HEK293T (cell line): ENCODE measurements at regions not wholly inside any gene's neighbourhood (a gene's known extent, or its start where the extent isn't known, plus 50 kb on each side); places are given as distances from the start of the nearest gene placed in this dataset.

Source experiments
- CTCF ChIA-PET: fragments of 350-600 bp; formaldehyde crosslinking; extraction: SDS; loops from one replicate; lab custom pipeline; 2021; ENCODE audit warnings: antibody characterized with exemption, inconsistent platforms; lab: Yijun Ruan, JAX
- POLR2A ChIA-PET: fragments of 350-600 bp; formaldehyde crosslinking; extraction: SDS; loops from one replicate; lab custom pipeline; 2020; ENCODE audit warnings: antibody characterized with exemption, inconsistent platforms; lab: Yijun Ruan, JAX
- DNase-seq: peaks from one replicate; pipeline ENCODE4 v3.0.0; 2012; ENCODE audit warnings: mixed read lengths; ENCODE audit errors: extremely low spot score
- ARNT ChIP-seq: fragments of 450-650 bp; IDR thresholded peaks from 2 replicates; pipeline ENCODE4 v1.6.1; 2017; ENCODE audit warnings: mild to moderate bottlenecking
- BHLHE40 ChIP-seq: fragments of 450-650 bp; IDR thresholded peaks from 2 replicates; pipeline ENCODE4 v1.6.1; 2016; ENCODE audit warnings: mild to moderate bottlenecking, moderate library complexity, borderline replicate concordance
- CTBP1 ChIP-seq: fragments of 450-650 bp; IDR thresholded peaks from 2 replicates; pipeline ENCODE4 v1.6.1; 2016; ENCODE audit warnings: borderline replicate concordance
- ELF4 ChIP-seq: fragments of 450-650 bp; IDR thresholded peaks from 2 replicates; pipeline ENCODE4 v1.6.1; 2017; ENCODE audit warnings: antibody characterized with exemption
- FOXA1 ChIP-seq: fragments of 450-650 bp; IDR thresholded peaks from 2 replicates; pipeline ENCODE4 v1.6.1; 2016; ENCODE audit warnings: mild to moderate bottlenecking
- FOXK2 ChIP-seq: fragments of 450-650 bp; IDR thresholded peaks from 2 replicates; pipeline ENCODE4 v1.6.1; 2016; ENCODE audit warnings: mild to moderate bottlenecking
- FOXM1 ChIP-seq: fragments of 450-650 bp; IDR thresholded peaks from 2 replicates; pipeline ENCODE4 v1.6.1; 2017; ENCODE audit warnings: mild to moderate bottlenecking, borderline replicate concordance
- HDGF ChIP-seq: fragments of 450-650 bp; IDR thresholded peaks from 2 replicates; pipeline ENCODE4 v1.6.1; 2017; ENCODE audit warnings: antibody characterized with exemption, borderline replicate concordance
- L3MBTL2 ChIP-seq: fragments of 450-650 bp; conservative IDR thresholded peaks from 2 replicates; pipeline ENCODE4 v1.6.1; 2016; ENCODE audit warnings: mild to moderate bottlenecking
- LEF1 ChIP-seq: fragments of 450-650 bp; IDR thresholded peaks from 2 replicates; pipeline ENCODE4 v1.6.1; 2017; ENCODE audit warnings: mild to moderate bottlenecking, borderline replicate concordance
- NFRKB ChIP-seq: fragments of 450-650 bp; IDR thresholded peaks from 2 replicates; pipeline ENCODE4 v1.6.1; 2016; ENCODE audit warnings: mild to moderate bottlenecking, moderate library complexity
- PKNOX1 ChIP-seq: fragments of 450-650 bp; IDR thresholded peaks from 2 replicates; pipeline ENCODE4 v1.6.1; 2016
- SP1 ChIP-seq: fragments of 450-650 bp; IDR thresholded peaks from 2 replicates; pipeline ENCODE4 v1.6.1; 2017
- SUZ12 ChIP-seq: fragments of 450-650 bp; IDR thresholded peaks from 2 replicates; pipeline ENCODE4 v1.6.1; 2016; ENCODE audit warnings: mild to moderate bottlenecking
- TARDBP ChIP-seq: fragments of 450-650 bp; IDR thresholded peaks from 2 replicates; pipeline ENCODE4 v1.6.1; 2016
- ZNF384 ChIP-seq: fragments of 450-650 bp; IDR thresholded peaks from 2 replicates; pipeline ENCODE4 v1.6.1; 2016

GRCh38 chr4:13103382-13104015 is 380.6 kb downstream of the RAB28 start:
- POLR2A ChIA-PET = no interaction called here
- no peak for DNase-seq
- TF ChIP-seq ELF4 = no peak
- no peak for TF ChIP-seq HDGF
- CTCF ChIA-PET = no interaction called here

- TF ChIP-seq NFRKB = no peak
- no peak for TF ChIP-seq ZNF384
- TF ChIP-seq ARNT = no peak
- no peak for TF ChIP-seq FOXA1
- no peak for TF ChIP-seq PKNOX1
- TF ChIP-seq L3MBTL2 = no peak
- no peak for TF ChIP-seq CTBP1
- TF ChIP-seq SP1 = no peak
- no peak for TF ChIP-seq HDGF
- no peak for TF ChIP-seq SUZ12
- no peak for TF ChIP-seq LEF1
- ChIA-PET CTCF (no interaction called here), POLR2A (no interaction called here)
- DNase-seq = no peak
Measured at GRCh38 chr4:13102092-13102742, 381.9 kb downstream of the RAB28 start.

- ChIA-PET CTCF (no interaction called here), POLR2A (no interaction called here)
- no peak for TF ChIP-seq SUZ12
- no peak for TF ChIP-seq HDGF
- TF ChIP-seq SP1 = no peak
- TF ChIP-seq FOXM1 = no peak
- TF ChIP-seq FOXA1 = no peak
- no peak for TF ChIP-seq NFRKB
- DNase-seq = no peak
Measured at GRCh38 chr4:13097971-13098370, 386.2 kb downstream of the RAB28 start.

DNA sequence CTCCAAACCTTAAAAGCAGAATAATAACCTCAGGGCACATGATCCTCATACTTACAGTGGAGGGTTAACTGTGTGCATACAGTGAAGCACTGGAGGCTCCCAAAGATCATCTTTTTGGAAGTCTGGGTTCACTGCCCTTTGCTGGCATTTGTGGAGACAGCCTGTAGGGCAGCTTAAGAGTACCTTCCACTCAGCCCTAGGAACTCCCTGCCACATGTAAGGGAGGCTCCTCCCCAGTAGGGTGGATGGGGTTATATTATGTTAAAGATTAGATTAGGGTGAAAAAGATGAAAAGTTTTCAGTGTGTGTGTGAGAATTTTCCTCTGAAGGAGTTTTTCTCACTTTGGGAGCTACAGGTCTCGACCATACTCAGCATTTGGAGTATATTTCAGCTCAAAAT is 388.4 kb downstream of the RAB28 start:
- ChIA-PET CTCF (no interaction called here), POLR2A (no interaction called here)
- no peak for DNase-seq
- TF ChIP-seq BHLHE40 (no peak), ZNF384 (no peak), HDGF (no peak), L3MBTL2 (no peak), TARDBP (no peak), CTBP1 (no peak), FOXM1 (no peak), ARNT (no peak), SUZ12 (no peak), LEF1 (no peak), NFRKB (no peak), FOXK2 (no peak), SP1 (no peak), PKNOX1 (no peak)

DNA sequence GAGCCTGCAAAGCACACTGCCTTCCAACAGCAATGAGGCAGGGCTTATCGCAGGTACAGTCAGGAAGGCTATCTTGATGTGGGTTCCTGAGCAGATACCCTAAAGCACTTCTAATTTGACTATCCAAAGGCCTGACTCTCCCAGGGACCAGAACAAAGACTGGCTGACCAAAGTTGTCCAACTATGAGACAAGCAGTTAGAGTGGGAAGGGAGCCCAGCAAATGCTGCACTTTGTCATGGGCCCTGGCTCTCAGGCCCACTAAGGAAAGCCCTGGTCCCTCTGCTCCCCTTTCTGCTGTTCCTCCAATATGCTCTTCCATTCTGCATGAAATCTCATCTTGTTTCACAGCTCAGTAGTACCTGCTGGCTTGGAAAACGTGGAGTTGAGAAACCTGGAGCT is 391.0 kb downstream of the RAB28 start:
- ChIA-PET CTCF (no interaction called here), POLR2A (no interaction called here)
- DNase-seq = no peak
- TF ChIP-seq FOXK2 = no peak
- no peak for TF ChIP-seq FOXM1
- no peak for TF ChIP-seq SUZ12
- TF ChIP-seq HDGF = no peak
- TF ChIP-seq SP1 = no peak
- TF ChIP-seq PKNOX1 = no peak
- TF ChIP-seq FOXA1 = no peak

DNA sequence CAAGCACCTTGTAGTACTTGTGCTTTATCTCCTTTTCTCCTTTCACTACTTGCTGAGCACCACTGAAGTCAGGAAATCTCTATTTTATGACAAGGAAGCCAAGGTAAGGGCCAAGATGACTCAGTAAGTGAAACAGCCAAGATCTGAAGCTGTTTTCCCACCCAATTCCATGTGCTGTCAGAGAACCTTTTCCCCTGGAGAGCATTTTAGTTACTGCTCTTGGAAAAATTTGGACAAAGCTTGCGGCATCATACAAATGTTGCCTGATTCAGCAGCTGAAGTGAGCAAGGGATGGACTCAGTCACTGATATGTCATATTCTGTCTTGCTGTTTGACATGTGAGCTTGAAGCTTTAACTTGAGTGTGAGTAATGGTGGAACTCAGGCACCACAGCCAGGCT is 391.4 kb downstream of the RAB28 start:
- TF ChIP-seq BHLHE40 (no peak), TARDBP (no peak), SP1 (no peak), L3MBTL2 (no peak)
- ChIA-PET POLR2A (no interaction called here), CTCF (interaction anchor here (0.7 kb wide), 1 partner anchor 246 kb away, joined by 4 read pairs; no protein-coding TSS in a partner anchor)
- DNase-seq = no peak

GRCh38 chr4:13089659-13089998 is 394.5 kb downstream of the RAB28 start:
- CTCF ChIA-PET = interaction anchor here (0.8 kb wide), 1 partner anchor 368 kb away, joined by 4 read pairs; no protein-coding TSS in a partner anchor
- TF ChIP-seq ARNT (no peak), TARDBP (no peak), SP1 (no peak), SUZ12 (no peak), CTBP1 (no peak), ZNF384 (no peak), FOXK2 (no peak)
- DNase-seq = no peak
- POLR2A ChIA-PET = no interaction called here
